ENCODE measurements at regions not wholly inside any gene's neighbourhood (a gene's known extent, or its start where the extent isn't known, plus 50 kb on each side); places are given as distances from the start of the nearest gene placed in this dataset.

- no peak for DNase-seq
These were observed 61.7 kb downstream of the KCNJ2 start for GRCh38 chr17:70230850-70231640.

- no peak for DNase-seq
These were observed 63.1 kb downstream of the KCNJ2 start for GRCh38 chr17:70232466-70232865.

- no peak for DNase-seq
These were observed 65.9 kb downstream of the KCNJ2 start for GRCh38 chr17:70235252-70235651.

GRCh38 chr17:70238228-70238627 lies 68.9 kb downstream of the KCNJ2 start:
- DNase-seq, result no peak

- no peak for DNase-seq
These were observed 69.3 kb downstream of the KCNJ2 start for GRCh38 chr17:70238646-70239045.

- DNase-seq, result no peak
These were observed 70.1 kb downstream of the KCNJ2 start for GRCh38 chr17:70239391-70239826.

GRCh38 chr17:70241071-70241470 lies 71.7 kb downstream of the KCNJ2 start:
- no peak for DNase-seq

GRCh38 chr17:70242781-70243437 lies 73.6 kb downstream of the KCNJ2 start:
- DNase-seq, result no peak

GRCh38 chr17:70251706-70252105 lies 82.4 kb downstream of the KCNJ2 start:
- DNase-seq, result no peak

- DNase-seq, result no peak
These were observed 85.6 kb downstream of the KCNJ2 start for GRCh38 chr17:70254735-70255460.

- no peak for DNase-seq
These were observed 87.4 kb downstream of the KCNJ2 start for GRCh38 chr17:70256751-70257150.

GRCh38 chr17:70258465-70258864 lies 89.1 kb downstream of the KCNJ2 start:
- DNase-seq, result no peak

GRCh38 chr17:70259400-70259799 lies 90.1 kb downstream of the KCNJ2 start:
- DNase-seq, result no peak

- no peak for DNase-seq
These were observed 91.8 kb downstream of the KCNJ2 start for GRCh38 chr17:70261170-70261569.

GRCh38 chr17:70265471-70265870 lies 96.1 kb downstream of the KCNJ2 start:
- DNase-seq, result no peak

- DNase-seq, result no peak
These were observed 97.1 kb downstream of the KCNJ2 start for GRCh38 chr17:70266394-70266793.

- DNase-seq, result no peak
These were observed 99.1 kb downstream of the KCNJ2 start for GRCh38 chr17:70268383-70268782.

- DNase-seq, result no peak
These were observed 101.2 kb downstream of the KCNJ2 start for GRCh38 chr17:70270554-70270953.

- no peak for DNase-seq
These were observed 101.9 kb downstream of the KCNJ2 start for GRCh38 chr17:70271200-70271599.

GRCh38 chr17:70271672-70272071 lies 102.3 kb downstream of the KCNJ2 start:
- DNase-seq, result no peak

- no peak for DNase-seq
These were observed 104.9 kb downstream of the KCNJ2 start for GRCh38 chr17:70274255-70274654.

GRCh38 chr17:70276906-70277305 lies 107.6 kb downstream of the KCNJ2 start:
- no peak for DNase-seq

- no peak for DNase-seq
These were observed 109.6 kb downstream of the KCNJ2 start for GRCh38 chr17:70278844-70279462.
